ENCODE measurements at regions not wholly inside any gene's neighbourhood (a gene's known extent, or its start where the extent isn't known, plus 50 kb on each side); places are given as distances from the start of the nearest gene placed in this dataset.

- TF ChIP-seq POLR2AphosphoS5 (IDR thresholded peaks at IDR 0.05; ENCODE audit: low read depth, low read length) = no peak
- TF ChIP-seq REST (IDR thresholded peaks at IDR 0.05; ENCODE audit: insufficient read depth in 1 of 2, low read depth in 2 of 2, low read length in 2 of 2) = no peak
- TF ChIP-seq SIN3A (IDR thresholded peaks at IDR 0.05; ENCODE audit: borderline replicate concordance, insufficient read depth, low read length) = no peak
- no peak for TF ChIP-seq TAF1 (IDR thresholded peaks at IDR 0.05; ENCODE audit: borderline replicate concordance, insufficient read depth, low read length)
These were observed 672.2 kb downstream of the TRAM1L1 start for GRCh38 chr4:116413222-116413621.

Data from PFSK-1 (cell line).